ENCODE measurements at regions not wholly inside any gene's neighbourhood (a gene's known extent, or its start where the extent isn't known, plus 50 kb on each side); places are given as distances from the start of the nearest gene placed in this dataset.
A peak's percentile ranks its signal among the peaks of the same experiment; 100 is the strongest.

DNA sequence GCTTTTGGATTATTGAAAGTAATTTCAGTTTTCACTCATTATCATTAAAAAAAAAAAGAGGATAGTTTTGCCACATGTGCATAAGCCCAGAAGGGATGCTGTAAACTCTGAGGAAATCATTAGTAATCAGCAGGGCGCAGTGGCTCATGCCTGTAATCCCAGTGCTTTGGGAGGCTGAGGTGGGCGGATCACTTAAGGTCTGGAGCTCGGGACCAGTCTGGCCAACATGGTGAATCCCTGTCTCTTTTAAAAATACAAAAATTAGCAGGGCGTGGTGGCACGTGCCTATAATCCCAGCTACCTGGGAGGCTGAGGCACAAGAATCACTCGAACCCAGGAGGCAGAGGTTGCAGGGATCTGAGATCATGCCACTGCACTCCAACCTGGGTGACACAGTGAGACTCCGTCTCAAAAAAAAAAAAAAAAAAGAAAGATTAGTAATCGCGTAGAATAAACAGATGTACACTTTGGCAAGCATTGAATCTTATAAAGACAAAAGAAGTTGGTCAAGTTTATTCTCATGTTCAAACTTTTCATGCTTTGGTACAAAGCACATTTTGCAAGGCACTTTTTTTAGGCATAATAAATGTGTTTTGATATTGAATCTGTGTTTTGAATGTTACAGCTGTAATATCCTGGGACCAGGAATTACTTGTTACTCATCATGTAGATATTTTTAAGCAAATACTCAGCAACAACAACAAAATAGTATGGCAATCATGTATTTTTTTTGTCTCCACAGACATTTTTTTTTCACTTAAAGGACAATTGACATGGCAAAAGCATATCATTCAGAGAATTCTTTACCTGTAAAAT, 93.2 kb upstream of the AGTR1 start (continued):
- TF ChIP-seq, protein P1, sequence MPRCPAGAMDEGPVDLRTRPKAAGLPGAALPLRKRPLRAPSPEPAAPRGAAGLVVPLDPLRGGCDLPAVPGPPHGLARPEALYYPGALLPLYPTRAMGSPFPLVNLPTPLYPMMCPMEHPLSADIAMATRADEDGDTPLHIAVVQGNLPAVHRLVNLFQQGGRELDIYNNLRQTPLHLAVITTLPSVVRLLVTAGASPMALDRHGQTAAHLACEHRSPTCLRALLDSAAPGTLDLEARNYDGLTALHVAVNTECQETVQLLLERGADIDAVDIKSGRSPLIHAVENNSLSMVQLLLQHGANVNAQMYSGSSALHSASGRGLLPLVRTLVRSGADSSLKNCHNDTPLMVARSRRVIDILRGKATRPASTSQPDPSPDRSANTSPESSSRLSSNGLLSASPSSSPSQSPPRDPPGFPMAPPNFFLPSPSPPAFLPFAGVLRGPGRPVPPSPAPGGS (IDR thresholded peaks at IDR 0.05), result no peak
- TF ChIP-seq EHF (CRISPR knock-in tag; IDR thresholded peaks at IDR 0.05), result no peak
- TF ChIP-seq BHLHE40 (IDR thresholded peaks at IDR 0.05; ENCODE audit: low read depth, low read length), result no peak
- no peak for TF ChIP-seq ZNF302 (CRISPR knock-in tag; IDR thresholded peaks at IDR 0.05)
- no peak for TF ChIP-seq PHF8 (IDR thresholded peaks at IDR 0.05; ENCODE audit: borderline replicate concordance, low read depth)
- TF ChIP-seq, protein P2, sequence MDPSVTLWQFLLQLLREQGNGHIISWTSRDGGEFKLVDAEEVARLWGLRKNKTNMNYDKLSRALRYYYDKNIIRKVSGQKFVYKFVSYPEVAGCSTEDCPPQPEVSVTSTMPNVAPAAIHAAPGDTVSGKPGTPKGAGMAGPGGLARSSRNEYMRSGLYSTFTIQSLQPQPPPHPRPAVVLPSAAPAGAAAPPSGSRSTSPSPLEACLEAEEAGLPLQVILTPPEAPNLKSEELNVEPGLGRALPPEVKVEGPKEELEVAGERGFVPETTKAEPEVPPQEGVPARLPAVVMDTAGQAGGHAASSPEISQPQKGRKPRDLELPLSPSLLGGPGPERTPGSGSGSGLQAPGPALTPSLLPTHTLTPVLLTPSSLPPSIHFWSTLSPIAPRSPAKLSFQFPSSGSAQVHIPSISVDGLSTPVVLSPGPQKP (IDR thresholded peaks at IDR 0.05; ENCODE audit: low read depth, low read length), result no peak

DNA sequence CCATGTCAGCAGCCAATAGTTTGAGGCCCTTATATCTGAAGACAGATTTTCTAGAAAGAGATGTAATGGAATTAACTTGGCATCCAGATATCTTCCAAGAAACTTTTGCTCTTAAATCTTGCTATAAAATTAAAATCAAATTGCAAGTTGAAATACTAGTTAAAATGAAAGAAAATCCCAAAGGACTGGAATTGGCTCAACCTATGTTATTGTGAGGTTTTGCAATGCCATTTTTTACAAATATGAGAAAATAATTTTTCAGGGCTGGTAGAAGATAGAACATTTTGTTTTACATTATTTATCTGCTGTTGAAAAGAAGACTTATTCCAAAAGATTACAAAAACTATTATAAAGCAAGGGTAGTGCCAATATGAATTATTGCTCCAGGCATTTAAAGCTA, 92.2 kb upstream of the AGTR1 start:
- FAIRE-seq, result no peak
- Histone ChIP-seq H3K4me1 (peaks cover 47% of the 10 kb centered on the region), H3K9me3 (no peaks in the 10 kb centered on the region), H3K27ac (peak overlapping the region; percentile 35 to 79; a peak in 4 of 6 replicates), H3K4me3 (no peak overlapping the region), H3K4me2 (peak overlapping the region; percentile 69)
- ChIA-PET CTCF (no interaction called here), POLR2A (no interaction called here)
- ATAC-seq, result no peak
- DNase-seq (ENCODE audit: low read depth in 1 of 2, low spot score in 1 of 2), result no peak
- no peak for TF ChIP-seq HOXA7 (CRISPR knock-in tag; IDR thresholded peaks at IDR 0.05)
- no peak for TF ChIP-seq NPAS2 (CRISPR knock-in tag; IDR thresholded peaks at IDR 0.05; ENCODE audit: borderline replicate concordance)
- TF ChIP-seq ESRRA (IDR thresholded peaks at IDR 0.05; ENCODE audit: borderline replicate concordance, low read length), result no peak
- no peak for TF ChIP-seq BHLHE40 (IDR thresholded peaks at IDR 0.05; ENCODE audit: low read depth, low read length)
- TF ChIP-seq KDM1A (IDR thresholded peaks at IDR 0.05; ENCODE audit: low read depth), result no peak
- TF ChIP-seq TFCP2L1 (CRISPR knock-in tag; IDR thresholded peaks at IDR 0.05), result no peak
- TF ChIP-seq, protein P3, sequence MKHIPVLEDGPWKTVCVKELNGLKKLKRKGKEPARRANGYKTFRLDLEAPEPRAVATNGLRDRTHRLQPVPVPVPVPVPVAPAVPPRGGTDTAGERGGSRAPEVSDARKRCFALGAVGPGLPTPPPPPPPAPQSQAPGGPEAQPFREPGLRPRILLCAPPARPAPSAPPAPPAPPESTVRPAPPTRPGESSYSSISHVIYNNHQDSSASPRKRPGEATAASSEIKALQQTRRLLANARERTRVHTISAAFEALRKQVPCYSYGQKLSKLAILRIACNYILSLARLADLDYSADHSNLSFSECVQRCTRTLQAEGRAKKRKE (CRISPR knock-in tag; IDR thresholded peaks at IDR 0.05; ENCODE audit: low read depth), result no peak
- TF ChIP-seq GATA3 (IDR thresholded peaks at IDR 0.05; ENCODE audit: borderline replicate concordance), result no peak
- TF ChIP-seq RCOR1 (IDR thresholded peaks at IDR 0.05; ENCODE audit: low read depth, low read length), result no peak
- no peak for TF ChIP-seq JUNB (IDR thresholded peaks at IDR 0.05)
- TF ChIP-seq, protein P2 (IDR thresholded peaks at IDR 0.05; ENCODE audit: low read depth, low read length), result no peak
- TF ChIP-seq PHF8 (IDR thresholded peaks at IDR 0.05; ENCODE audit: borderline replicate concordance, low read depth), result no peak
- no peak for TF ChIP-seq EHF (CRISPR knock-in tag; IDR thresholded peaks at IDR 0.05)
- no peak for TF ChIP-seq RARB (CRISPR knock-in tag; IDR thresholded peaks at IDR 0.05)
- no peak for TF ChIP-seq EHMT2 (IDR thresholded peaks at IDR 0.05; ENCODE audit: low read depth)
- TF ChIP-seq RNF2 (IDR thresholded peaks at IDR 0.05; ENCODE audit: borderline replicate concordance, low read depth), result no peak

DNA sequence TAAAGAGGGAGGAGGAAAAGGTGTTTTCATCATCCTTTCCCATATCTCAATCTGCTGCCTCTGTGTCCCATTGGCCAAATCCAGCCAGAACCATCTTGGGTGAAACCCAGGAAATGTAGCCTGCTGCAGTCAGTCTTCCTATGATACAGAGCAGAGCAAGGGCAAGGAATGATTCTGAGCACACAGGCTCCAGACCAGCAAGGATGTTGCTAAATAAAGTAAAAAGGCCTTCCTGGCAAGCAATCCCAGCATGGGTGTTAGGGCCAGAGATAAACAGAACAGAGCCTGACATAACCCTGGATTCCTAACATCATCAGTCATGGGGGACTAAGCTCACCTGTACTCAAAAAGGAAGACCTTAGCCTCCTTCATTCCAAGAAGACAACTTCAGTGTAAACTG, 90.7 kb upstream of the AGTR1 start:
- DNase-seq (ENCODE audit: low read depth in 1 of 2, low spot score in 1 of 2) (no peak), FAIRE-seq (no peak), ATAC-seq (no peak)
- no peak overlapping the region for H3K4me2 ChIP-seq
- no peak for TF ChIP-seq RAD21 (conservative IDR thresholded peaks at IDR 0.05 in 1 of 2, IDR thresholded peaks at IDR 0.05 in 1 of 2)
- TF ChIP-seq CBX8 (IDR thresholded peaks at IDR 0.05), result no peak
- TF ChIP-seq JUN (IDR thresholded peaks at IDR 0.05), result no peak
- H3K4me1 ChIP-seq, result peaks cover 32% of the 10 kb centered on the region
- POLR2A ChIA-PET, result no interaction called here
- H3K27ac ChIP-seq, result peak overlapping the region in 1 of 2 experiments; percentile 66; a peak in 3 of 6 replicates
- CTCF ChIA-PET, result no interaction called here
- no peak overlapping the region for H3K4me3 ChIP-seq
- no peaks in the 10 kb centered on the region for H3K9me3 ChIP-seq
